Smooth muscle cell (in vitro differentiated cells): ENCODE measurements at regions not wholly inside any gene's neighbourhood (a gene's known extent, or its start where the extent isn't known, plus 50 kb on each side); places are given as distances from the start of the nearest gene placed in this dataset.

Source experiments
- DNase-seq: peaks from one replicate; lab custom pipeline; 2025; ENCODE audit not compliant: unreplicated experiment; lab: John Stamatoyannopoulos, UW
- H2AFZ ChIP-seq: fragments of 200-600 bp; sonication (generic); 2 replicates; pipeline ENCODE4 v1.6.0; 2016; ENCODE audit warnings: antibody characterized with exemption, low read depth, mild to moderate bottlenecking
- H3F3A ChIP-seq: fragments of 200-600 bp; sonication (generic); 2 replicates; pipeline ENCODE4 v1.6.0; 2017; ENCODE audit warnings: antibody characterized with exemption, low read depth
- H3K27ac ChIP-seq: fragments of 200-600 bp; sonication (generic); 2 replicates; pipeline ENCODE4 v1.5.1; 2016; ENCODE audit warnings: low read depth, mild to moderate bottlenecking
- H3K27me3 ChIP-seq: fragments of 200-600 bp; sonication (generic); 2 replicates; pipeline ENCODE4 v1.6.1; 2016; ENCODE audit warnings: low read depth, mild to moderate bottlenecking
- H3K36me3 ChIP-seq: fragments of 200-600 bp; sonication (generic); 2 replicates; pipeline ENCODE4 v1.5.1; 2016; ENCODE audit warnings: low read depth
- H3K4me1 ChIP-seq: fragments of 200-600 bp; sonication (generic); 2 replicates; pipeline ENCODE4 v1.5.1; 2016; ENCODE audit warnings: low read depth
- H3K4me2 ChIP-seq: fragments of 200-600 bp; sonication (generic); 2 replicates; pipeline ENCODE4 v1.6.0; 2016; ENCODE audit warnings: mild to moderate bottlenecking
- H3K4me3 ChIP-seq: fragments of 200-600 bp; sonication (generic); 2 replicates; pipeline ENCODE4 v1.5.1; 2016; ENCODE audit warnings: mild to moderate bottlenecking
- H3K79me2 ChIP-seq: fragments of 200-600 bp; sonication (generic); 2 replicates; pipeline ENCODE4 v1.6.0; 2016; ENCODE audit warnings: low read depth, mild to moderate bottlenecking
- H3K9ac ChIP-seq: fragments of 200-600 bp; sonication (generic); 2 replicates; pipeline ENCODE4 v1.6.0; 2016; ENCODE audit warnings: low read depth
- H3K9me3 ChIP-seq: fragments of 200-600 bp; sonication (generic); replicated peaks from 2 replicates; pipeline ENCODE4 v1.5.1; 2016; ENCODE audit warnings: low read depth
- H4K20me1 ChIP-seq: fragments of 200-600 bp; sonication (generic); 2 replicates; pipeline ENCODE4 v1.6.0; 2016; ENCODE audit warnings: low read depth
- WGBS: methylation state at CpG from one replicate; pipeline ENCODE4 v1.1.7; 2016; ENCODE audit warnings: low lambda C conversion rate; 5-methylcytosine and 5-hydroxymethylcytosine counted together
- TF ChIP-seq, protein P1 (sequence below): fragments of 200-600 bp; sonication (generic); IDR thresholded peaks from 2 replicates; pipeline ENCODE4 v1.5.1; 2017; ENCODE audit warnings: borderline replicate concordance, mild to moderate bottlenecking, antibody characterized with exemption; ENCODE audit not compliant: insufficient read depth, poor library complexity, severe bottlenecking

- 91% methylated on average over 2 of the region's 2 CpGs for WGBS
- Histone ChIP-seq H3K79me2 (no peaks in the 10 kb centered on the region), H3K27ac (no peak overlapping the region), H3K9me3 (no peaks in the 10 kb centered on the region), H3K4me3 (no peak overlapping the region), H3K27me3 (no peaks in the 10 kb centered on the region), H3F3A (peaks cover 11% of the 10 kb centered on the region), H3K4me2 (no peak overlapping the region), H3K36me3 (no peaks in the 10 kb centered on the region), H3K9ac (no peak overlapping the region), H3K4me1 (peaks cover 16% of the 10 kb centered on the region), H2AFZ (no peak overlapping the region), H4K20me1 (no peaks in the 10 kb centered on the region)
- DNase-seq: no peak
- TF ChIP-seq, protein P1, sequence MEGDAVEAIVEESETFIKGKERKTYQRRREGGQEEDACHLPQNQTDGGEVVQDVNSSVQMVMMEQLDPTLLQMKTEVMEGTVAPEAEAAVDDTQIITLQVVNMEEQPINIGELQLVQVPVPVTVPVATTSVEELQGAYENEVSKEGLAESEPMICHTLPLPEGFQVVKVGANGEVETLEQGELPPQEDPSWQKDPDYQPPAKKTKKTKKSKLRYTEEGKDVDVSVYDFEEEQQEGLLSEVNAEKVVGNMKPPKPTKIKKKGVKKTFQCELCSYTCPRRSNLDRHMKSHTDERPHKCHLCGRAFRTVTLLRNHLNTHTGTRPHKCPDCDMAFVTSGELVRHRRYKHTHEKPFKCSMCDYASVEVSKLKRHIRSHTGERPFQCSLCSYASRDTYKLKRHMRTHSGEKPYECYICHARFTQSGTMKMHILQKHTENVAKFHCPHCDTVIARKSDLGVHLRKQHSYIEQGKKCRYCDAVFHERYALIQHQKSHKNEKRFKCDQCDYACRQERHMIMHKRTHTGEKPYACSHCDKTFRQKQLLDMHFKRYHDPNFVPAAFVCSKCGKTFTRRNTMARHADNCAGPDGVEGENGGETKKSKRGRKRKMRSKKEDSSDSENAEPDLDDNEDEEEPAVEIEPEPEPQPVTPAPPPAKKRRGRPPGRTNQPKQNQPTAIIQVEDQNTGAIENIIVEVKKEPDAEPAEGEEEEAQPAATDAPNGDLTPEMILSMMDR: no peak
These were observed 153.3 kb upstream of the USP9X start for GRCh38 chrX:40931921-40932320.

- peak overlapping the region; percentile 91 for H3K27ac ChIP-seq
- peak overlapping the region; percentile 43 for H3K4me3 ChIP-seq
- H3K9me3 ChIP-seq: no peaks in the 10 kb centered on the region
- TF ChIP-seq, protein P1: no peak
- peaks cover 11% of the 10 kb centered on the region for H3F3A ChIP-seq
- peak overlapping the region; percentile 68 for H3K9ac ChIP-seq
- no peaks in the 10 kb centered on the region for H4K20me1 ChIP-seq
- no peaks in the 10 kb centered on the region for H3K79me2 ChIP-seq
- no peak for DNase-seq
- H3K4me1 ChIP-seq: peaks cover 16% of the 10 kb centered on the region
- peak overlapping the region; percentile 84 for H3K4me2 ChIP-seq
- H3K36me3 ChIP-seq: no peaks in the 10 kb centered on the region
- H2AFZ ChIP-seq: peak overlapping the region; percentile 73
- WGBS: 39% methylated on average over 7 of the region's 7 CpGs
- H3K27me3 ChIP-seq: no peaks in the 10 kb centered on the region
These were observed 152.0 kb upstream of the USP9X start for GRCh38 chrX:40933132-40933705.

DNA sequence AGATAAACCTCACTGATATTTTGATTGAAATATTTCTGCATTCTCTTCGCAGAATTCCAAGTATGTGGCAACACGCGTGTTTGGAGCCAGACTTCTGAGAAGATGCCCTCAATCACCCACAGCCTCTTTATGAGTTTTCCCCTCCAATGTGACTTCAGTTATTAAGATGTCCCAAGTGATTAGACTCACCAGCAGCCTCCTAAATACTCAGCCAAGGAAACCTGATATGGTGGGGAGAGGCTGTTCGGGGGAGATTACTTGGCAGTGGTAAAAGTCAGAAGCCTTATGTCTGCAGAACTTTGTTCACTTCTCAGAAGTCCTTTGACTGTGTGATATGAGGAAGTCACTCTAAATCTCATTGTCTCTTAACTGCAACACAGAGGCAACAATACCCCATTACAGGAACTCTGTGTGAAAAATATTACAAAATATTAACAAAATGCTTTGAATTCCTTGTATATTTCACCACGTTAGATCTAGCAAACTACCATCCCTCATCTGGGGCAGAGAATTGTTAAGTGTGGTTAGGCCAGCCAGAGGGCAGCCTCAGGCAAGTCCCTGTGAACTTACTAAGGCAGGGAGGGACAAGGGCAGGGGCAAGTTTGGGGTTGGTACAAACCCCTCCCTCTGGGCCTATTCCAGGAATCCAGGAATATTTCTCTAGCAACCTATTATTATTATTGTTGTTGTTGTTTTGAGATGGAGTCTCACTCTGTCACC is 151.4 kb upstream of the USP9X start:
- WGBS: 34% methylated on average over 5 of the region's 5 CpGs
- H3K27ac ChIP-seq: peak overlapping the region; percentile 91
- no peak for DNase-seq
- H4K20me1 ChIP-seq: no peaks in the 10 kb centered on the region
- TF ChIP-seq, protein P1: no peak
- H3F3A ChIP-seq: peaks cover 12% of the 10 kb centered on the region
- peak overlapping the region; percentile 73 for H2AFZ ChIP-seq
- H3K4me3 ChIP-seq: peak overlapping the region; percentile 43
- H3K9me3 ChIP-seq: no peaks in the 10 kb centered on the region
- no peaks in the 10 kb centered on the region for H3K79me2 ChIP-seq
- peak overlapping the region; percentile 68 for H3K9ac ChIP-seq
- no peaks in the 10 kb centered on the region for H3K36me3 ChIP-seq
- no peaks in the 10 kb centered on the region for H3K27me3 ChIP-seq
- H3K4me2 ChIP-seq: peak overlapping the region; percentile 84
- peaks cover 16% of the 10 kb centered on the region for H3K4me1 ChIP-seq

DNA sequence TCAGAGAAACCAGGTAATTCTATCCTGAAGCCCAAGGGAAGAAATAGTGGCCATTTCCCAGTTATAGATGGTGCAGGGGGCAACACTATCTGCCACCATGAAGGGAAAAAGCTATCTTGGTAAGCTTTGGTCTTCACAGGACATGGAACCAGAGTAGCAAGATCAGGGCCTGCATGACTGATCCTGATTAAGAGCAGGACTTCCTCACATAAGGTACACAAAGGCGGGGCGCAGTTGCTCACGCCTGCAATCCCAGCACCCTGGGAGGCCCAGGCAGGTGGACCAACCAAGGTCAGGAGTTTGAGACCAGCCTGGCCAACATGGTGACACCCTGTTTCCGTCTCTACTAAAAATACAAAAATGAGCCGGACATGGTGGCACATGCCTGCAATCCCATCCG is 148.4 kb upstream of the USP9X start:
- no peak overlapping the region for H2AFZ ChIP-seq
- no peaks in the 10 kb centered on the region for H3K27me3 ChIP-seq
- peaks cover 17% of the 10 kb centered on the region for H3F3A ChIP-seq
- no peak overlapping the region for H3K4me3 ChIP-seq
- H3K27ac ChIP-seq: no peak overlapping the region
- H4K20me1 ChIP-seq: no peaks in the 10 kb centered on the region
- no peaks in the 10 kb centered on the region for H3K9me3 ChIP-seq
- peaks cover 16% of the 10 kb centered on the region for H3K4me1 ChIP-seq
- no peak for DNase-seq
- WGBS: 88% methylated on average over 6 of the region's 6 CpGs
- H3K79me2 ChIP-seq: no peaks in the 10 kb centered on the region
- TF ChIP-seq, protein P1: no peak
- no peak overlapping the region for H3K9ac ChIP-seq
- H3K36me3 ChIP-seq: no peaks in the 10 kb centered on the region
- H3K4me2 ChIP-seq: no peak overlapping the region
